ENCODE measurements at regions not wholly inside any gene's neighbourhood (a gene's known extent, or its start where the extent isn't known, plus 50 kb on each side); places are given as distances from the start of the nearest gene placed in this dataset.

DNA sequence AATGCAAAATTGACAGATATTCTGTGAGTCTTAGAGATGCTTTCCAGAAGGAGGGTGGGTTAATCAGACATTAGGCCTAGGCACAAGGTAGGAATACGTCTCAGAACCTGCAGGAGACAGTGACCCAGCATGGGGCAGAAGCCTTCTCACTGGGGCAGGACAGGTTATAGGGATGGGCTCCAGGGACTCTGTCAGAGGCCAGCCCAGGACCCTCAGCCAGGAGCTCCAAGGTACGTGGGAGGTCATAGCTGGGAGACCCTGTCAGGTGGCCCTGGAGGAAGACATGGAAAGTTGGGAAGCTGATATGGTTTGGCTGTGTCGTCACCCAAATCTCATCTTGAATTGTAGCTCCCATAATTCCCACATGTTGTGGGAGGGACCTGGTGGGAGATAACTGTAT is 450.4 kb downstream of the GADD45G start:
- Histone ChIP-seq H3K9me3 (ENCODE audit: control insufficient read depth in 3 of 3, low read length in 3 of 3) (no peaks in the 10 kb centered on the region), H3K9ac (ENCODE audit: low read depth in 1 of 3, low read length in 3 of 3) (no peak overlapping the region), H3K36me3 (ENCODE audit: control insufficient read depth in 3 of 3, insufficient read depth in 3 of 3, low read length in 3 of 3) (no peaks in the 10 kb centered on the region), H3K27me3 (ENCODE audit: control insufficient read depth in 3 of 3, insufficient read depth in 3 of 3, low read length in 3 of 3) (no peaks in the 10 kb centered on the region), H3K4me1 (ENCODE audit: control insufficient read depth in 3 of 3, insufficient read depth in 3 of 3, low read length in 3 of 3) (no peaks in the 10 kb centered on the region), H3K27ac (ENCODE audit: low read depth, low read length) (no peak overlapping the region), H3K4me3 (ENCODE audit: low read length in 3 of 3) (no peak overlapping the region)

GRCh38 chr9:90057361-90057760 is 452.5 kb downstream of the GADD45G start:
- H3K4me3 ChIP-seq (ENCODE audit: low read length in 3 of 3) = no peak overlapping the region
- no peaks in the 10 kb centered on the region for H3K27me3 ChIP-seq (ENCODE audit: control insufficient read depth in 3 of 3, insufficient read depth in 3 of 3, low read length in 3 of 3)
- H3K9ac ChIP-seq (ENCODE audit: low read depth in 1 of 3, low read length in 3 of 3) = no peak overlapping the region
- peaks cover 0 to 3% (median 0%) of the 10 kb centered on the region in 3 donors for H3K4me1 ChIP-seq (ENCODE audit: control insufficient read depth in 3 of 3, insufficient read depth in 3 of 3, low read length in 3 of 3)
- H3K9me3 ChIP-seq (ENCODE audit: control insufficient read depth in 3 of 3, low read length in 3 of 3) = no peaks in the 10 kb centered on the region
- H3K27ac ChIP-seq (ENCODE audit: low read depth, low read length) = no peak overlapping the region
- H3K36me3 ChIP-seq (ENCODE audit: control insufficient read depth in 3 of 3, insufficient read depth in 3 of 3, low read length in 3 of 3) = no peaks in the 10 kb centered on the region

- H3K9me3 ChIP-seq (ENCODE audit: control insufficient read depth in 3 of 3, low read length in 3 of 3) = no peaks in the 10 kb centered on the region
- H3K27ac ChIP-seq (ENCODE audit: low read depth, low read length) = no peak overlapping the region
- no peaks in the 10 kb centered on the region for H3K36me3 ChIP-seq (ENCODE audit: control insufficient read depth in 3 of 3, insufficient read depth in 3 of 3, low read length in 3 of 3)
- no peak overlapping the region for H3K4me3 ChIP-seq (ENCODE audit: low read length in 3 of 3)
- no peak overlapping the region for H3K9ac ChIP-seq (ENCODE audit: low read depth in 1 of 3, low read length in 3 of 3)
- peaks cover 0 to 3% (median 0%) of the 10 kb centered on the region in 3 donors for H3K4me1 ChIP-seq (ENCODE audit: control insufficient read depth in 3 of 3, insufficient read depth in 3 of 3, low read length in 3 of 3)
- H3K27me3 ChIP-seq (ENCODE audit: control insufficient read depth in 3 of 3, insufficient read depth in 3 of 3, low read length in 3 of 3) = no peaks in the 10 kb centered on the region
These were observed 453.5 kb downstream of the GADD45G start for GRCh38 chr9:90058182-90058763.

DNA sequence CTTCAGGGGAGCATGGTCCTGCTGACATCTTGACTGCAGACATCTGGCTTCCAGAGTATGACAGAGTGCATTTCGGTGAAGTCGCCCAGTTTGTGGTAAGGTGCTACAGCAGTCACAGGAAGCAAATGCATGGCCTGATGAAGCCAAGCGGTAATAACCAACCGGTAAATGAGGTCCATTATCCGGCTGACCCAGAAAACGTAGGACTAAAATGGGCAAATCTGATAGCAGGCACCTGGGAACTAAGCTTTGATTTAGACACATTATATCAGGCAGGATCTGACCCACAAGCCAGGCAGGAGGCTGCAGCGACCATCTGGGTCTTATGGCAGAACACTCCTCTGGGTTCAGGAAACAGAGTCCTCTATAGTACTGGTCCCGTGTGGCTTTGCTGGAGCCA is 454.6 kb downstream of the GADD45G start:
- H3K4me3 ChIP-seq (ENCODE audit: low read length in 3 of 3) = no peak overlapping the region
- H3K9ac ChIP-seq (ENCODE audit: low read depth in 1 of 3, low read length in 3 of 3) = no peak overlapping the region
- H3K27me3 ChIP-seq (ENCODE audit: control insufficient read depth in 3 of 3, insufficient read depth in 3 of 3, low read length in 3 of 3) = no peaks in the 10 kb centered on the region
- H3K27ac ChIP-seq (ENCODE audit: low read depth, low read length) = no peak overlapping the region
- H3K9me3 ChIP-seq (ENCODE audit: control insufficient read depth in 3 of 3, low read length in 3 of 3) = no peaks in the 10 kb centered on the region
- H3K4me1 ChIP-seq (ENCODE audit: control insufficient read depth in 3 of 3, insufficient read depth in 3 of 3, low read length in 3 of 3) = peaks cover 0 to 3% (median 0%) of the 10 kb centered on the region in 3 donors
- H3K36me3 ChIP-seq (ENCODE audit: control insufficient read depth in 3 of 3, insufficient read depth in 3 of 3, low read length in 3 of 3) = no peaks in the 10 kb centered on the region

- H3K4me1 ChIP-seq (ENCODE audit: control insufficient read depth in 3 of 3, insufficient read depth in 3 of 3, low read length in 3 of 3) = peaks cover 0 to 3% (median 0%) of the 10 kb centered on the region in 3 donors
- H3K27me3 ChIP-seq (ENCODE audit: control insufficient read depth in 3 of 3, insufficient read depth in 3 of 3, low read length in 3 of 3) = no peaks in the 10 kb centered on the region
- no peak overlapping the region for H3K27ac ChIP-seq (ENCODE audit: low read depth, low read length)
- no peaks in the 10 kb centered on the region for H3K36me3 ChIP-seq (ENCODE audit: control insufficient read depth in 3 of 3, insufficient read depth in 3 of 3, low read length in 3 of 3)
- no peak overlapping the region for H3K9ac ChIP-seq (ENCODE audit: low read depth in 1 of 3, low read length in 3 of 3)
- H3K4me3 ChIP-seq (ENCODE audit: low read length in 3 of 3) = no peak overlapping the region
- no peaks in the 10 kb centered on the region for H3K9me3 ChIP-seq (ENCODE audit: control insufficient read depth in 3 of 3, low read length in 3 of 3)
These were observed 455.4 kb downstream of the GADD45G start for GRCh38 chr9:90060256-90060655.

GRCh38 chr9:90061187-90061586 is 456.4 kb downstream of the GADD45G start:
- Histone ChIP-seq H3K27ac (ENCODE audit: low read depth, low read length) (no peak overlapping the region), H3K9ac (ENCODE audit: low read depth in 1 of 3, low read length in 3 of 3) (no peak overlapping the region), H3K4me3 (ENCODE audit: low read length in 3 of 3) (no peak overlapping the region), H3K4me1 (ENCODE audit: control insufficient read depth in 3 of 3, insufficient read depth in 3 of 3, low read length in 3 of 3) (peaks cover 0 to 3% (median 0%) of the 10 kb centered on the region in 3 donors), H3K27me3 (ENCODE audit: control insufficient read depth in 3 of 3, insufficient read depth in 3 of 3, low read length in 3 of 3) (no peaks in the 10 kb centered on the region), H3K36me3 (ENCODE audit: control insufficient read depth in 3 of 3, insufficient read depth in 3 of 3, low read length in 3 of 3) (no peaks in the 10 kb centered on the region), H3K9me3 (ENCODE audit: control insufficient read depth in 3 of 3, low read length in 3 of 3) (no peaks in the 10 kb centered on the region)

GRCh38 chr9:90062982-90063381 is 458.2 kb downstream of the GADD45G start:
- Histone ChIP-seq H3K9me3 (ENCODE audit: control insufficient read depth in 3 of 3, low read length in 3 of 3) (no peaks in the 10 kb centered on the region), H3K27ac (ENCODE audit: low read depth, low read length) (no peak overlapping the region), H3K9ac (ENCODE audit: low read depth in 1 of 3, low read length in 3 of 3) (no peak overlapping the region), H3K27me3 (ENCODE audit: control insufficient read depth in 3 of 3, insufficient read depth in 3 of 3, low read length in 3 of 3) (no peaks in the 10 kb centered on the region), H3K4me1 (ENCODE audit: control insufficient read depth in 3 of 3, insufficient read depth in 3 of 3, low read length in 3 of 3) (peaks cover 0 to 3% (median 0%) of the 10 kb centered on the region in 3 donors), H3K36me3 (ENCODE audit: control insufficient read depth in 3 of 3, insufficient read depth in 3 of 3, low read length in 3 of 3) (no peaks in the 10 kb centered on the region), H3K4me3 (ENCODE audit: low read length in 3 of 3) (no peak overlapping the region)

GRCh38 chr9:90064248-90064647 is 459.4 kb downstream of the GADD45G start:
- Histone ChIP-seq H3K36me3 (ENCODE audit: control insufficient read depth in 3 of 3, insufficient read depth in 3 of 3, low read length in 3 of 3) (no peaks in the 10 kb centered on the region), H3K9ac (ENCODE audit: low read depth in 1 of 3, low read length in 3 of 3) (no peak overlapping the region), H3K27me3 (ENCODE audit: control insufficient read depth in 3 of 3, insufficient read depth in 3 of 3, low read length in 3 of 3) (no peaks in the 10 kb centered on the region), H3K4me3 (ENCODE audit: low read length in 3 of 3) (no peak overlapping the region), H3K27ac (ENCODE audit: low read depth, low read length) (no peak overlapping the region), H3K9me3 (ENCODE audit: control insufficient read depth in 3 of 3, low read length in 3 of 3) (no peaks in the 10 kb centered on the region), H3K4me1 (ENCODE audit: control insufficient read depth in 3 of 3, insufficient read depth in 3 of 3, low read length in 3 of 3) (peaks cover 0 to 3% (median 0%) of the 10 kb centered on the region in 3 donors)

GRCh38 chr9:90064971-90065370 is 460.2 kb downstream of the GADD45G start:
- H3K27me3 ChIP-seq (ENCODE audit: control insufficient read depth in 3 of 3, insufficient read depth in 3 of 3, low read length in 3 of 3) = no peaks in the 10 kb centered on the region
- H3K9ac ChIP-seq (ENCODE audit: low read depth in 1 of 3, low read length in 3 of 3) = no peak overlapping the region
- H3K36me3 ChIP-seq (ENCODE audit: control insufficient read depth in 3 of 3, insufficient read depth in 3 of 3, low read length in 3 of 3) = no peaks in the 10 kb centered on the region
- no peak overlapping the region for H3K27ac ChIP-seq (ENCODE audit: low read depth, low read length)
- no peak overlapping the region for H3K4me3 ChIP-seq (ENCODE audit: low read length in 3 of 3)
- no peaks in the 10 kb centered on the region for H3K9me3 ChIP-seq (ENCODE audit: control insufficient read depth in 3 of 3, low read length in 3 of 3)
- H3K4me1 ChIP-seq (ENCODE audit: control insufficient read depth in 3 of 3, insufficient read depth in 3 of 3, low read length in 3 of 3) = peaks cover 0 to 3% (median 0%) of the 10 kb centered on the region in 3 donors

DNA sequence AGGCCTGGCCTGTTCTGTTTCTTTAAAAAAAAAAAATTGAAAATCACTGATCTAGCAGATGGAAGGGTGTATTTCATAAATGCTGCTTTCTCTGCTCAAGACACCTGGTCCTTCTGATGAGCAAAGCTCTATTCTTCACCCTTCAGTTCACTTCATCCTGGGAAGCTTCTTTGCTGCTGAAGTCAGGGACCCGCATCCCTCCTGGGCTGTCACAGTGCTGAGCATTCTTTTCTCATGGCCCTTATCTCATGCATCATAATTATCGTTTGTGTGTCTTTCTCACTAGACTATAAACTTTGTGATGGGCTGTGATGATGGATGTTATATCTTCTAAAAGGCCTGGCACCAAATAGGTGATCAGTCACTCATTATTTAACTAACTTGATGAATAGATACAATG is 461.0 kb downstream of the GADD45G start:
- no peaks in the 10 kb centered on the region for H3K27me3 ChIP-seq (ENCODE audit: control insufficient read depth in 3 of 3, insufficient read depth in 3 of 3, low read length in 3 of 3)
- no peaks in the 10 kb centered on the region for H3K9me3 ChIP-seq (ENCODE audit: control insufficient read depth in 3 of 3, low read length in 3 of 3)
- no peak overlapping the region for H3K9ac ChIP-seq (ENCODE audit: low read depth in 1 of 3, low read length in 3 of 3)
- H3K36me3 ChIP-seq (ENCODE audit: control insufficient read depth in 3 of 3, insufficient read depth in 3 of 3, low read length in 3 of 3) = no peaks in the 10 kb centered on the region
- H3K4me1 ChIP-seq (ENCODE audit: control insufficient read depth in 3 of 3, insufficient read depth in 3 of 3, low read length in 3 of 3) = peaks cover 0 to 3% (median 0%) of the 10 kb centered on the region in 3 donors
- no peak overlapping the region for H3K27ac ChIP-seq (ENCODE audit: low read depth, low read length)
- no peak overlapping the region for H3K4me3 ChIP-seq (ENCODE audit: low read length in 3 of 3)

Measured in skeletal muscle tissue (tissue), 3 donors.